GM21619 (cell line): ENCODE measurements at regions not wholly inside any gene's neighbourhood (a gene's known extent, or its start where the extent isn't known, plus 50 kb on each side); places are given as distances from the start of the nearest gene placed in this dataset.
"Not testable (repeated sequence)": the region's sequence is repeated elsewhere in the genome, so short reads cannot be mapped to it uniquely, and the experiment has no call there.

Source experiments
- ATAC-seq: cut with Tn5 transposase; IDR thresholded peaks from one replicate; pipeline ENCODE4 v1.9.1; 2021; ENCODE audit not compliant: unreplicated experiment

DNA sequence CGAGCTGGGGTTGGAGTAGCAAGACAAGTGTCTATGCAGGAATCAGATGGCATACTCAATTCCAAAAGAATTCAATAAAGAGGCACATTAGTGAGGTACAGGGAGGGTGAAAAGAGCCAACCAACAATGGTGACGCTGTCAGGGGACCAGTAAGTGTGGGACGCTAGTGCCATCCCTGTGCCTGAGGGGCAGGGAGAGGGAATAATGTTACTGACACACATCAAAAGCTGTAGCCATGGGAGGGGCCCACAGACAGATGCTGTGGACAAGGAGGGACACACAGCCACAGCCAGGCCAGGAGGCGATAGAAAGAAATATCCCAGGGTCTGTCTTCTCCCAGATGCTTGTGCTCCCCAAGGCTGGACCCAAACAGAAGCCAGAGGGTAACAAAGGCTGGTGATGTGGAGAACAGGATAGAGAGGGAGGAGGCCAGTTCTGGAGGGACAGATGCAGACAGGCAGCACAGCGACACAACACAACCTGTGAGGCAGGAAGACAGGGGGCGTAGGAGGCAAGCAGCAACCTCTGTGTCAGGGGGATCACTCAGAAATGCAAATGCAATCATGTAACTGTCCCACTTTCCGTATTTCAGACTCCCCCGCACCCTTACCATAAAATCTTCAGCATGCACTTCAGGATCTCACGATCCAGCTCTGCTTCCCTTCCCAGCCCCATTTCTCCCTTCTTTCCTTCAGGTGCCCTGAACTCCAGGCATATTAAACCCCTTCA lies 240.5 kb upstream of the FZD8 start:
- ATAC-seq, result no peak

DNA sequence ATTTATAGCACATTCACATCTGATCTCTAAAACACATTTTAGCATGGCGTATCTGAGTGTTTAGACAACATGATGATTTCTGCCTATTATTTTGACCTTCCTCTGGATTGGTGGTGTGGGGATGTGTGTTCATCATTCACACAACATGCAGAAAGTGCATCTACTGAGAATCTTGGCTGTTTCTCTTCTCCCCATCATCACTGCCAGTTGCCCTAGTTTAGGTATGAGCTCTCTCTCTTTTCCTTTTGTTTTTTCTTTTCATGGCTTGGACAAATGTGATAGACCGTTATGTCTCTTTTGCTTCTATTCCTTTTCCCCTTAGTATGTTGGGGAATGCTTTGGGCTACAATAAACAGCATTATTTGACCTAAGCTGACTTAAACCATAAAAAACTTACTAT lies 239.2 kb upstream of the FZD8 start:
- ATAC-seq, result no peak

DNA sequence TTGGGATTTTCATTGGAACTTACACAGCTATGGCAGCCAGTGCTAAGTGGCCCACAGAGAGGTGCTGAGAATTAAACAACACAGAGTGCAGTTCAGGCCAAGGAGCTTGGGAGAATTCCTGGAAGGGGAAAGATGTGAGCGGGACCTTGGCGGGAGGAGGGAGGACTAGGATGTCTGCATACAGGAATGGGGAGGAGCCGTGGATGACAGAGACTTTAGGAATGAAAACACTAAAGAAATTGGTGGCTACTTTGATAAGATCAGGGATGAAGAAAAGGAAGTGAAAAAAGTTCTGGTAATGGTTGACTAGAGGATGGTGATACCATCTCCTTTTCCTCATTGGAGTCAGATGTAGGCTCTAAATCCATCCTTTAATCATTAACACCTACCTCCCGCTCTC lies 234.2 kb upstream of the FZD8 start:
- no peak for ATAC-seq

DNA sequence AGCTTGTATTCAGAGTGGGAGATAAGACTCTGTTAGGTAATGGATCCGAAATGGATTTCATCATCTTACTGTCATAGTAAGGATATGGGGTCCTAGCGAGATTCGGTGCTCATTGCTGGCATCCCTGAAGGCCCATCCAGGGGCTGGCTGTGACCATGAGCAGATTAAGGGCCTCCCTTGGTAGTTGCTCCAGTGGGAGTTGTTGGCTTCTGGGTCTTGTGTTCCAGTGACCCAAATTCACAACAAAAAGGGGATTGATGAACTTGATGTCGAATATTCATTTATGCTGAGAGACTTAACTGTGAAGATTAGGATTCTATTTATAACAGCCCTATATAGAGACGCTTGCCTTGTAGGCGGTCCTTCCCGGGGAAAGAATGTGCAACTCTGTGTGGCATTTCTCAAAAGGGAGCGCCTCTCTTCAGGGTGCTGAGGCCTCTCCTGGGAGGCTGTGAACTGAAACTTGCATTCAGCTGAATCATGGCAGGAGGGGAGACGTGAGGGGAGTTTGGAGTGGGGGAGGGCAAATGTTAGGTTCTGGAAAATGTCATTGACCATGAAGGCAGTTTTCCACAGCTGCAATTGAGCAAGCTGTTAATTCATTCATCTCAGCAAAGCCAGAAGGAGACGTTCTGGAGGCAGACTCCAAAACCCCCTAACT lies 233.1 kb upstream of the FZD8 start:
- ATAC-seq, result no peak

DNA sequence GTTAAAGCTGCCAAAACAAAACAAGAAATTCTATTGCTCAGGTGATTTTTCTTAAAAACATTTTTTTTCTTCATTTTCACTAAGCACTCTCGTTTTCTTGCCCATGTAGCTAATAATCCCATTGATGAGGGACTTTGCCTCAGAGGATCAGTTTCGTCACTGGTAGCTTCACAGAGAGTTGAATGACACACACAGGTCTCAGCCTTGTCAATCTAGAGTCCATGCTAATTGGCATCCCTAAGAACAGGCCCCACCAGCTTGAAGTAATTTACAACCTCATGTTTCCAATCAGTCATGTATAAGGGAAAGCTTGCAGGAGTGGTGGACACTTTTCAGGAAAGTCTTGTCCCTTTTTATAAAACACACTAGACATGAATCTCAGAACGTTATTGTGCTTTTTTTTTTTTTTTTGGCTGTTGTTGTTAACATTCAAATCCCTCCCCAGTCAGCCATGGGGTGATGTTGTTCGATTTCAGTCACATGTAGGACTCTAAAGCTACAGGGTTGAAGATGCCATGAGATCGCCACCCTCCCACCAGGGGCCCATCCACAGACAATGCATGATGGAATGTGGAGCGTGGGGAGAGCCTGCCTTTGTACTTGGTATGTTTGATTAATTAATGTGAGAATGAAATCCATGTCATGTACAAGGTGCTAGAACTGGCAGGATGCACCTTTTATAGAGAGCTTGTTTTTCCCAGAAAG lies 232.4 kb upstream of the FZD8 start:
- no peak for ATAC-seq

DNA sequence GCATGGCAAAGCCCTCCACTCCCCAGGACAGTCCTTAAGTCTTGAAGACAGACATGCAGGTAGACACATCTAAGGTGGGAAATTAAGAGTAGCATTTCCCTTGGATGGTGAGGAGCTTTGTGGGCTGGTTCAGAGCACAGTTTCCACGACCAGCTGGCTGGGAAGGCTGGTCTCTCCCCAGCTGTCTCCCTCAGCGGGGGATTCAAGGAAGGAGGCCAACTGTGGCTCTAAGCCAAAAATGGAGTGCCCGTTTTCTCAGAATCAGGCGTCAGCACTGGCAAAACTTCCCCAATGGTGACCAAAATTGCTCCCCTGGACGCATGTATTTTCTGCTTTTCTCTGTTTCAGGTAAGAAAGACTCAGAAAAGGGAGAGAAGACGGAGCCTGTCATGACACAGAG lies 230.6 kb upstream of the FZD8 start:
- no peak for ATAC-seq

DNA sequence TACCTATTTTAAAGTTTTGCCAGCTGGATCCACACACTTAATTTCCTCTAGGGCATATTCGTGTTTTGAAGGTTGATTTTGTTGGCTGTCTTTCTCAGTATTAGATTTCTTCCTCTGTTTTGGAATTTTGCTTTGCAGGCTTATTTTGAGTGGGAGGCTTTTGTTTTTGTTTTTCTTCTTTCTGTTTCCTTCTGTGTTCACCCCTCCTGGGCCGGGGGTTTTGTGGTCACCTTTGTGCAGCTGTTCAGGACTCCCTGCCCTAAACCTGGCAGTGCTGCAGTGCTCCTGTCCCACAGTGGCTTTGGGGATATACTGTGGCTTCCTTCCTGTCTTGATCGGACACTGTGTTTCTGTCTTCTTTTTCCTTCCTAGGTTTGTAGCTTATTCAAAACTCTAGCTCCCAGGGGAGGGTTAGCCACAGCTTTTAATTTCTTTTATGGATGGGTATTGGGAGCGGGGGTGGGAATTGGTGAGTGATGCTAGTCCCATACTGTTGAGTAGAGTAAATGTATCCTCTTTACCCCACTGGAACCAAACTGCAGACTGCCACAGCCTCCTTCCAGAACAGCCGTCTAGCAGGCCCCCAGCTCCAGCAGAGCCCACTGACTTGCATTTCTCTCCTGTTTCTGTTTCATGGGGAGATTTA lies 228.7 kb upstream of the FZD8 start:
- no peak for ATAC-seq

DNA sequence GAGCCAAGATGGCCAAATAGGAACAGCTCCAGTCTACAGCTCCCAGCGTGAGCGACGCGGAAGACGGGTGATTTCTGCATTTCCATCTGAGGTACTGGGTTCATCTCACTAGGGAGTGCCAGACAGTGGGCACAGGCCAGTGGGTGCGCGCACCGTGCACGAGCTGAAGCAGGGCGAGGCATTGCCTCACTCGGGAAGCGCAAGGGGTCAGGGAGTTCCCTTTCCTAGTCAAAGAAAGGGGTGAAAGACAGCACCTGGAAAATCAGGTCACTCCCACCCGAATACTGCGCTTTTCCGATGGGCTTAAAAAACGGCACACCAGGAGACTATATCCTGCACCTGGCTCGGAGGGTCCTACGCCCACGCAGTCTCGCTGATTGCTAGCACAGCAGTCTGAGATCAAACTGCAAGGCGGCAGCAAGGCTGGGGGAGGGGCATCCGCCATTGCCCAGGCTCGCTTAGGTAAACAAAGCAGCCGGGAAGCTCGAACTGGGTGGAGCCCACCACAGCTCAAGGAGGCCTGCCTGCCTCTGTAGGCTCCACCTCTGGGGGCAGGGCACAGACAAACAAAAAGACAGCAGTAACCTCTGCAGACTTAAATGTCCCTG lies 216.7 kb upstream of the FZD8 start:
- ATAC-seq, result not testable (repeated sequence)

DNA sequence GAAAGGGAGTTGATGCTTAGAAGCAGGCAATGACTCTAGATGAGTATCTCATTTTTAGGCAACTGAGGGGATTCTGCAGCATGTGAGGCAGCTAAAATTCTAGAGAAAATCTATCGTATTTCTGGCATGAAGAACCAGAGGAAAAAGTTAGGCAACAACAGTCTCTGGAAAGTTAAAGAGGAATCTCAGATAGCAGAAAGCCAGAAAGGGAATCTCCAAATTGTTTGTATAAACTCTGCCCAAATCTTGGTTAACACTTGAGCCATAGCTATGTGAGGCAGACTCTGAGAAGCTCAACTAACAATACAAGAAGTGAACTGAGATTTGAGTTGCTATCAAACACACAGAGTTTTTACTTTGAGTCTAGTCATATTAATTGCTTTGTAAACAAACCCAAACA lies 215.8 kb upstream of the FZD8 start:
- ATAC-seq, result no peak

DNA sequence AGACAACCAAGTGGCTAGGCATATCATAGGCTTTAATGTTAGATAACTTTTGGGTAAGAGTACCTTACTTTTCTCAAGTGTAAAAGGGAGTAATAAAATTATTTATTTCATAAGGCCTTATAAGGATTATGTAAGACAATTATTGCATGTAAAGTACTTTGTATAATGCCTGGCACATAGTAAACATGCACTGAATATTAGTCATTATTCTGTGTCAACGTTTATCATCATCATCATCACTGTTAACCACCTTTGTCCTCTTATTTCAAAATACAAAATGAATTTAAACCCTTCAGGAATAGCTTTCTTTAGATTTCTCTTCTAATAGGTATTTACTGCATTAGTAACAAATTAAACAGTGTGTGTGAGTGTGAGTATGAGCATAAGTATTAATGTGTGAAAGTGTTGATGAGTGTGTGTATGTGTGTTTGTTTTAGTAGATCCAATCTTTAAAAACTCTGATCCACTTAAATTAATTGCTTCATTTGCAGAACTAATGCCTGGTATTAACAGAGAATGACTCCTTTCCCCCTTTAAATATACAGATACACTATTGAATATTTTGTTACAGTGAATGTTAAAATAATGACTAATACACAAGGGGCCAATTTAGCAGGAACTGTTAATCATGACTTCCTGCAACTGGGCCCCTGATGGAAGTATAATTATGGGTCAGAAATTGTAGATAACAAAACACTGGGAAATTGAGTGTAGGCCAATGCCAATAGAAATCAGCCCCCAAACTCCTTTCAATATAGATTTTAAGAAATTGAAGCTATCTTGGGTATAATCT lies 213.3 kb upstream of the FZD8 start:
- no peak for ATAC-seq

DNA sequence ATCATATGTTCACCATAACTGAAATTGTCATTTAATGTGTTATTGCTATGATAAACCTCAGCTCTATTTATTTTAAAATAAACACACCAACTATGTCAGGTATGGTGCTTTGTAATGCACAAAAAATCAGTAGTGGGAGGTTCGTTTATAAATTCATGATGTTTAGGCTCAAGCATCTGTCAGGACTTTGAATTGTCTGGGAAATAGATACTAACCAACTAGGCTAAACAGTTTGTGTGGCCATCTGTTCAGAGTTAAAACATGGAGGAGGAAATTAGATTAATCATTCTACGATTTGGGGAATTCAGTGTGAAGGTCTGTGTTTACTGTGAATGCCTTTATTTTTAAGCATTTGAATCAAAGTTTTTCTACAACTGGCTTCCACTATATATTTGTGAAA lies 212.6 kb upstream of the FZD8 start:
- no peak for ATAC-seq

DNA sequence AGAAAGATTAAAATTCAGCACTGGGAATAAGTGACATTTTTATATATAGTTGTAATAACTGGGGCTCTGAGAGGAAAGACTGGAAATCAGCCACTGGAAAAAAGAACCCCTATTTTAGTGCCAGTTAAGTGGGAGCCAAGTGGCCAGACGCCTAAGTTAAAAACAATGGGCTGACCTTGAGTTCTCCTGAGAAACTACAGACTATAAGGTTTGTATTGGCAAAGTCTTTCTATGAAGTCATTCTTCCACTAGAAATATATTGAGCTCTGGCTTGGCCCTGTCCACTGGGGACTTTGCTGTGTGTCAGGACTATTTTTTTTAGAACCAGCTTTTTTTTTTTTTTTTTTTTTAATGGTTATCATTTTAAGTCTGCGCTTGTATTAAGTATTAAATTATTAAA lies 210.6 kb upstream of the FZD8 start:
- ATAC-seq, result no peak

DNA sequence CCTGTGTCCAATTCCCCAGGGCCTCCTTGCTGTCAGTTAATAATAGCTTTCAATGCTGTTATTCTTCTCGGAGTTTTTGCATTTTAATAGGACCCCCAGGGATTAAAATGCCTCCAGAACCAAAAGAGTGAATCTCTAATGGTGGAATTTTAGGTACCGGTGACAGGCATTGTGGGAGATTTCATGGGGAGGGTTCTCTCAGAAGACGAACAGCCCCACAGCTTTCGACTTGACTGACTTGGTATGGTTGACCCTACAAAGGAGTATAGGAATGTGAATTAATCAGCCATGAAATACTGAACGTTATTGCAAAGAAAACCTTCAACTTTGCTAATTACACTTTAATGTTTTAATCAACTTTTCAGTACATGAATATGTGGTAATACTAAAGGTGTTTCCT lies 206.3 kb upstream of the FZD8 start:
- no peak for ATAC-seq

DNA sequence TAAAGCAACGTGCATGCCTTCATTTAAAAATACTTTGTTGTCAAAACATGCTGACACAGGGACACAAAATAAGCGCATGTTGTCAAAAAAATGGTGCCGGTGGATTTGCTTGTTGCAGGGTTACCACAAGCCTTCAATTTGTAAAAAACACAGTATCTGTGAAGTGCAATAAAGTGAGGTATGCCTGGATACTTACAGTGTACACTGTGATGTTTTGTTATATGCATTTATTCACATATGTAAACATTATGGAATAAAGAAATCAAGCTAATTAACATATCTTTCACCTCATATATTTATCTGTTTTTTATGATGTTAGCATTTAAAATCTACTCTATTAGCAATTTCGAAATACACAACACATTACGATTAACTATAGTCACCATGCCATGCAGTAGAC lies 202.6 kb upstream of the FZD8 start:
- ATAC-seq, result no peak

DNA sequence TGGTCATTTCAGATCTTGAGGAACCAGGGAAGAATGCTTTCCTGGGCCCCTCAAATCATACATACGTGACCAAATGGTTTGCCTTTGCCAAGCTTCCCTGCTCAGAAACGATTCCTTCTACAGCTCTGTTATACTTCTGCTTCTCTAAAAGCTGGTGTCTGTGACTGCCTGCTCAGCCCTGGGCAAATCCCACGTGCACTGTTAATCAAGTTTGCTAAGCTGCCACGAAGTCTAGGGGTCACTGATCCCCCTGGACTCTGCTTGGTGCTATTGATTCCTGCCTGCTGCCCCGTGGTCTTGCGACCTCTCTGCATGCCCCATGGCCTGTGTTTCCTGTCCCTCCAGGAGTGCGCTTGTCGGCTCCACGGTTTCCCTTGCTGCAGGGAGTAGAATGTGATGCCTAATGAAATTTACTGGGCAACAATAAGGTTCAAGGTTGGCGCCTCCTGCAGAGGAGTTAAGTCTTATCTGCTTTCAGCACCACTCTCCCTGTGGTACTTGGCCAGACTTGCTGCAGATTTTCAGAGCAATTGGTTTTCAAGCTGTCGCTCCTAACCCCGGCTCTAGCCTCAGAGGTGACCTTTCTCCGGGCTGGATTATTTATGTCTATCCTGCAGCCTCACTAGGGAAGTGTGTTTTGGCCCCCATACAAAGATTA lies 201.6 kb upstream of the FZD8 start:
- no peak for ATAC-seq

DNA sequence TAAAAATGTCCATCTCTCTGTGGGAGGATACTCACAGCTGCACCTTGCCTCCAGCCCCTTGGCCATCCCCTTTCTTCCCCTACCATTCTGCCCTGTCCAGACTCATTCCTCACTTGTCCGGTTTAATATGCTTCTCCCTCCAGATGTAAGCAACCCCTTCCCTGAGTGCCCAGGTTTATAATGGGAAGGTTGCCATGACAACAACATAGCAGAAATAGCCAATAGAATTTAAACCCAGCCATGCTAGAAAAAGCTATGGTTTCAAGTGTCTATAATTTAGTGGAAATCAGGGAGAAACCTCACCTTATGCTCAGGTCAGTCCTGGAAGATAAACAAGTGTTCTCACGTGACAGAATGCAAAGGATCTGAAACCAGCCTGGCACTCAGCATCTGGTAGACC lies 196.0 kb upstream of the FZD8 start:
- ATAC-seq, result no peak

DNA sequence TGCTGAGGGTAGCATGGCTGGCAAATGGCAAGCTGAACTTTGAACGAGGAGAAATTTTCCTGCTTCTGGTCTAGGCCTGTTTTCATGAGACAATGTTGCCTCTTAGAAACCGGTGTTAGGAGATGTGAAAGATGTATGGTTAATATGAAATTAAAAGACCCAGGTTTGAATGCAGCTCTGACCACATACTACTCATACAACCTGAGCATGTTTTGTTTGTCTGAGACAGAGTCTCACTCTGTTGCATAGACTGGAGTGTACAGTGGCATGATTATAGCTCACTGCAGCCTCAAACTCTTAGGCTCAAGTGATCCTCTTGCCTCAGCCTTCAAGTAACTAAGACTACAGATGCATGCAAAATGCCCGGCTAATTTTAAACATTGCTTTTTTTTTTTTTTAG lies 193.4 kb upstream of the FZD8 start:
- no peak for ATAC-seq

DNA sequence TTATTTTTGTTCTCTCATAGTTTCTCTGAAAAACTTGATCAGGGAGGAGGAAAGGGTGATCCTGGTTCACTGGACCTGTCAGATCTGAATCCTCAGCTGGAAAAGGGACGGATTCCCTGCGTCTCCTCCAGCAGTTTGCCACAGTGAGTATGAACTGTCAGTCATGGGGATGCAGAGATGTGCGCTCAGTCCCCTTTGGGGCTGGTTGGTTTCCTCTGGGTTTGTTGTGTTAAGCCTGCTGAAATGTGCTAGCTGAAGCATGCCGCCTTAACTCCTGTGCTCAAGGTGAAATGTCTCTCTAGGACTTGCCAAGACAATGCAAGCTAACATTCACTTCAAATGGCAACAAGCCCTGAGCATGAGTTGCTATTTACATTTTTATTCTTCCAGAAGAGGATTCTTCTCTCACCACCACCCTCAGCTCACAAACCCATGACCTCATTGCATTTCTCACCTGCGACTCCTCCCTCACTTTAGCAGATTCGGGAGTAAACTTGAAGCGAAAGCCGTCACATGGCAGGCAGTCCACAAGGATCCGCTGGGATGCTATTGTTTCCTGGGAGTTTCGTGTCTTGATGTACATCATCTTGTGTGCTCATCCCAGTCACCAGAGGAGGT lies 192.9 kb upstream of the FZD8 start:
- ATAC-seq, result no peak

DNA sequence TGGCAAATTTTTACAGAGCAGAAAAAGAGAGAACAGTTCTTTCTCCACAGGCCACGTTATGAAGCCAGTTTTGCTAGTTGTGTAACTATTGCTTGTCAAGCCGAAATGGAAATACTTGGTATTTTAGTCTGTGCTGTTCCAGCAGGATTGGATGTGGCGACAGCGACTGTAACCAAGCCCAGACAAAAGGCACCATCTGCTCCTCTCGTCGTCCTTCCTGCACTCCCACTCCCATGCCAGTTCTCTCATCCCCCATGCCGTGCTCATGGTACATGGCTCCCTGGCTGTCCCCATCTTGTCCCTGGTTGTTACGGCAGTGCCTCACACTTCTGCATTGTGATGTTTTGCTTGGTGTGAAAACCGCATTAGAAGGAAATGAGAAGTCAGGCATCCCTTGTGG lies 185.7 kb upstream of the FZD8 start:
- no peak for ATAC-seq

DNA sequence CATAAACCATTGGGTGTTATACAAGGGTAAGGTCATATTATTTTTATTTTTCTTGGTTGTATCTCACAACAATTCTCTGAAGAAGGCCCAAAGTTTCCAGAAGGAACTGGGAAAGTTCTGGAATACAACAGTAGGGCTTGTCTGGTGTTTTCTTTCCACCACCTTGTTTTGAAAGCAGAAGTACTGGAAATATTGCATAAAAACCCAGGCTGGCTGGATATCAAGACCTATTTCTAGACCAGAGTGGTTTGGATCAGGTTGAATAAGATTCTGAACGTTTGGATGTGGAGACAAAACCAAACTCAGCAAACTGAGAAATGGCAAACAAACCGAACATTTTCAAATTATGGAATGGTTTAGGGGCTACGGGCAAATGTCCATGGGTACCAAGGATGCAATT lies 182.6 kb upstream of the FZD8 start:
- ATAC-seq, result no peak
